GM11168 (cell line): ENCODE measurements at regions not wholly inside any gene's neighbourhood (a gene's known extent, or its start where the extent isn't known, plus 50 kb on each side); places are given as distances from the start of the nearest gene placed in this dataset.

Experiments used
- in situ Hi-C: fragments of 300-500 bp; cut with MboI; formaldehyde crosslinking; loops from one replicate; pipeline ENCODE4 v1.12.0; 2022; ENCODE audit warnings: low sequenced_read_pairs; ENCODE audit not compliant: unreplicated experiment

DNA sequence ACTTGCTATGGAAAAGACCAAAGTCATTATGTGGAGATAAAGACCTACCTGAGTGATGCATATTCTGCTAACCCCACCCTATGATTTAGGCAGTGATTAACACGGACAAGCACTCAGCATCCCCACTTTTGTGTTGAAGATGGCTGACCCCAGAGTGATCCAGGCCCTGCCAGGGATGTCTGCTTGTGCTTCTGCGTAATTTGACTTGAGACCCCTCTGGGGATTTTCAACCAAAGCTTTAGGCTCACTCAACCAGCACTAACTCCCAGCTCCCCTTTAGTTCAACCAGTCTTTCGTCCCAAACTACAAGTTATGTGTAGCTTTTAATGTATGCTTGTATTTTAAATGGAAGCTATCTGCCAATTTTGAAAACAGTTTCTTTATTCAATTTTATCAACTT, 538.0 kb upstream of the ID4 start:
- in situ Hi-C loops, result no loop called here

DNA sequence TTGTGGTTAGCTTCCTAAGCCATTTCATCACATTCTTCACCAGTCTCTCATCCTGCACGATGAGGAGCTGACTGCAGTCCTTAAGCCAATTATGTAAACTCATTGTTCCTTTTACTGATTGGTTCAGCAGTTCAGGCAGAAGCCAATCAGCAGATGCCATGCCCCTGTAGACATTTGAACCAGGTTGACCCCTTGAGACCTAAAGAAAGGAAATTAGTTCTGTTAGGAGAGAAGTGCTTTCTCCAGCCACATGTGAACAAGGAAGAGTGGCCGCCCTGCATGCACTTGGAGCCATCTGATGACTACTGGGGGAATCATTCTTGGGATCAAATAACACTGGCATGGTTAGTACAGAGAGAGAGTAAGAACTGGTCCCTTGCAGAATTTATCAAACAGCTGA, 535.2 kb upstream of the ID4 start:
- in situ Hi-C loops, result no loop called here

DNA sequence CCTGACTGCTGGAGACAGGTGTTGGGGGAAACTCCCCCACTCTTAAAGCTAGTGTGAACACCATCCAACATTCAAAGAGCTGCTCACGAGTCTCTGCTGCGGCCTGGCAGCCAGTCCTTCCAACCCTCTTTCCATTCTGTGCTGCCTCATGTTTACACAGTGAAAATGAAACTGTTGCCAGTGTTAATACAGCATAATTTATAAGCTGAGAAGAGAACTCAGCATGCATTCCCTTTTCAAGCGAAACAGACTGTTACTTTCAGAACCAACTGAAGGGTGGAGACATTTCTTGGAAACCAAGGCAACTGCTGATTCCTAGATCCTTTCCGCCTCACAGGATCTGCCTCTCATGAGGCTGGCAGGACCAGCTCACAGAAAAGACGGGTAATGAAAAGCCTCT, 533.8 kb upstream of the ID4 start:
- in situ Hi-C loops, result no loop called here

DNA sequence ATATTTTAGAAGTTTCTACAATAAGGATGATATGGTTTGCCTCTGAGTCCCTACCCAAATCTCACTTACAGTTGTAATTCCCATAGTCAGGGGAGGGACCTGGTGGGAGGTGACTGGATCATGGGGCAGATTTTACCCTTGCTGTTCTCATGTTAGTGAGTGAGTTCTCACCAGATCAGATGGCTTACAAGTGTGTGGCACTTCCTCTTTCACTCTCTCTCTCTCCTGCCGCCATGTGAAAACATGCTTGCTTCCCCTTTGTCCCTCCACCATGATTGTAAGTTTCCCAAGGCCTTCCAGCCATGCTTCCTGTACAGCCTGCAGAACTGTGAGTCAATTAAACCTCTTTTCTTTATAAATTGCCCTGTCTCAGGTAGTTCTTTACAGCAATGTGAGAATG, 527.5 kb upstream of the ID4 start:
- in situ Hi-C loops, result no loop called here

DNA sequence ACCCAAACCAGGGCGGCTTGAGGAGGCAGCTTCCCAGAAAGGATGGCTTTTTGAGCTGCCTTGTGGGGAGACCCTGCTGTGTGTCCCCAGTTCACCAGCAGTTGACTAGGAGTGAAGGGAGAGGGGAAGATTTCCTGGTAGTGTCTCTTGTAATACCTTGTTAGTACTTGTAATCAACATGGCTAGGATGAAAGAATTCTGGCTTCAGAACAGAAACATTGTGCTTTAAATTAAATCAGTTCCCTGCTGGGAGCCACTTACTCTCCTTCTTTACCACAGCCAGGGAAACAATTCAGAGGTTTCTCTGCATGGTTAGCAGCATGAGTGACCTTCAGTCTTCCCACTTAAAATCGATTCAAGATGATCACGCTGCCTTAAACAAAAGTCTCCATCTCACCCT, 525.4 kb upstream of the ID4 start:
- in situ Hi-C loops, result no loop called here

DNA sequence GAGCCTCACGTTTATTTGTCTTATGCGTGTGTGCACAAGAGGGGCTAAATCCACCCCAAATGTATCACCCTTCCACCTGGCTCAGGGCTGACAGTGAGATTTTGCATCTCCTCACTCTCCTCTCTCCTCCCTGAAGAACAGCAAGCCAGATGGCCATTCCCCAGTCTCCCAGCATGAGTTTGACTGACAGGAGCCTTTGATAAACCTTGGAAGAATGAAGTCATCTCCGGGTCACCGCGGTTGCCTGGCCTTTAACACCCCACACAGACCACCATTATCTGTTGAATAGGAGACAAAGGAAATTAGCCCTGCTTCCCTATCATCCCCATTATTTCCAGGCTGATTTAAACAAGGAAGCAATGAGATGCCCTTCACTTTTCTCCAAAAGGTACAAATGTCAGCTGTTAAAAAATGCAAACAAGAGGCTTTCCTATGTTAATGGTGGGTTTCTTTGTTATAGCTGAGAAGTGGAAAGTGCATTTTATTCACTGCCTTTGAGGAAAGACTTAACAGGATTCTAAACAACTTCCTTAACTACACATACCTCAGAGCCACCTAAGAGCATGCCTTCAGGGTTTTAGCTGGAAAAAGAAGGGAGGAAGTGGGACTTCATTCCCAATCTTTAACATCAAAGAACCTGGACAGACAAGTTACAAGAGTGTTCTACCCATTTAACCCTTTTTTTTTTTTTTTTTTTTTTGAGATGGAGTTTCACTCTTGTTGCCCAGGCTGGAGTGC, 524.8 kb upstream of the ID4 start:
- in situ Hi-C loops, result no loop called here

DNA sequence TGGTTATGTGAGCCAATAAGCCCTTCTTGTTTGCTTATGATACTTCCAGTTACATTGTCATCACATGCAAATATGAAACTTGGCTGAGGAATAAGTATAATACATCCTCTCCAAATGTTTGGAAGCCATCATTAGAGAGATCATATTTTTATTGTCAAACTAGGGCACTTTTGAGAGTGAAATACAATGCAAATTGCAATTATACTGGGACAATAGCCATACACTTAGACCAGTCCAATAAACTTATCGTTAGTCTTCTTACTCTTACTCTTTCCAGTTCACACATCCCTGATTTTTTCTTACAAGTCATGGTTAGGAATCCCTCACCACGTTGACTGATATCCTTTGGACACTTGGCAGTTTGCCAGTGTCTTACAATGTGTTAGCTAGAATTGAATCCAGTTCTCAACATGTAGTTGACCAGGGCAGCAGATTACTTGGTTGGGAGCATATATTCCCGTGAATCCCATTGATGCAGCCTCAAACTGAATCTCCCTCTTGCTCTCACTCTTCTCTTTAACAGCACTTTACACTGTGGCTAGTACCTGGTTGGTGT, 519.7 kb upstream of the ID4 start:
- in situ Hi-C loops, result no loop called here

DNA sequence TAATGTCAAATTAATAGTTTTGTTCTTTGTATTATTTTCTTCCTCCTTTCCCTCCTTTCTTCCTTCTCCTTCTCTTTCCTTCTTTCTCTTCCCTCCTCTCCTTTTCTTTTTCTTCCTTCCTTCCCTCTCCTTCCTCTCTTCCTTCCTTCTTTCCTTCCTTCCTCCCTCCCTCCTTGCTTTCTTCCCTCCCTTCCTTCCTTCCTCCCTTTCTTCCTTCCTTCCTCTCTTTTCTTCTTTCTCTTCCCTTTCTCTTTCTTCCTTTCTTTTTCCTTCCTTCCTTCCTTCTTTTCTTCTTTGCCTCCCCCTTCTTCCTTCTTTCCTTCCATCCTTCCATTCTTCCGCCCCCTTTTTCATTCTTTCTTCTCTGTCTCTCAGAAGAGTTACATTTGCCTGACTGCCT, 518.2 kb upstream of the ID4 start:
- in situ Hi-C loops, result no loop called here

DNA sequence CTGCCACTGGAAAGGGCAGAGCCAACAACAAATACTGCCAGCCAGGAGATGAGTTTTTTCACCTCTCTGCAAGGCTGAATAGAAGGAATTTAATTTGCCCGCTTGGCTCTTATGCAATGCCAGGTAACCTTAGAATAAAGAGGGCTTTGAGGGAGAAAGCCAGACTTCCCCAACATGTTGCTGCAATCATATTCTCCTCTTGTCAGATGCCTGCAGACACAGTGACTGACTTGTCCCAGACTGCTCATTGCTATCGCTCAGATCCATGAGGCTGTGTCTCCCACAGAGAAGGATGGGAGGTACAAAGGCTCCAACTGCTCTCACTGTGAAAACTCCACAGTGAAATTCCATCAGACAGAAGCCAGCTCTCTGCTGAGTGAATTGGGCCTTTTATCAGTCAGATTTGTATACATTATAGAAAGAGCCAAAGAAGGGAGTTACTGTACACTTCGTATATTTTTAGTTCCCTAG, 517.0 kb upstream of the ID4 start:
- in situ Hi-C loops, result no loop called here

DNA sequence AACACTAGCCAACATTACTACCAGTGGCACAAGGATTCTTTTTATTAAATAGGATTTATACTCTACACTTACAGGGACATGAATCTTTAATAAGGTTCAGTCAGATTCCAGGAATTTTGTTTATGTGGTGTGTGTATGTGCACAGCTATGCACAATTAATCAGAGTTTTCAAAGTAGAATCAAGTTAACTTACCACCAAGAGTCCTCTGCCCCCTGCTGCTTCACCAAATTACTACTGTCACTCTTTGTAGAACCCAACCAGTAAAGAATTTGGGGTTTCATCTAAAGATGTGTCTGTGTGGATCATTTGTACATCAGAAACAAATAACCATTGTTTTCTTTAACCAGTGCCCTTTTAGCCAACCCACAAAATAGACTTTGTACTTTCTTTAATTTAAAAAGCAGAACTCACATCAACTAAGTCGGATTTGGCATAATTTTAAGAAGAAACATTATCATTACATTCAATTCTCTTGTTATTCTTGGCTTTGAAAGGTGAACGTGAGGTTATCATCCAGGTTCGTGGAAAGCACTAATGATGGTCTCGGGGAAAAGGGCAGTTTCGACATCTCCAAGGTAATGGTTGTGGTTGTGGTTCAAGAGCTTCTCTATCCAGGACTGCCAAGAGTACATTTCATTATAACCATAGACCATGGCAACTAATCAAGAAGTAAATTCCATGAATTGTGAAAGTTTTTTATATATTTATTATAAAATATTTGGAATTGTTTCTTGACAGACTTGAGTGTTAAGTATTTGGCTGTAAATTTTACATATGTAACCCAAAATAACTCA, 514.3 kb upstream of the ID4 start:
- in situ Hi-C loops, result no loop called here

DNA sequence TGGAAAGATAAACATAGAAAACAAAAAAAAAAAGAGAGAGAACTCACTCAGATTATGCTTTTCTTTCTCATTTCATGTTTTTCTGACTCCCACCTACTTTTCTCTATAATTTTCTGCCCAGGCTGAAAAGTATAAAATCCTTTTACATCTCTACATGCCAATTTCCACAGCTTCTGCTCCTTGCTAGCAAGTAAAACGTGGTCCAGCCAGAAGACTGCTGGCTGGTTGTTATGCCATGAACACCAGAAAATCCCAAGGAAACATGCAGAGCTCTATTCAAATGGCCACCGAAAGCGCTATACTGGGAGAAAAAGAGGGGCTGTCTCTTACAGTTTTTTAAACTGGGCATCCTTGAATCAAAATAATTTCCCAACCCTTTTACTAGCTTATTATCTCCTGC, 512.8 kb upstream of the ID4 start:
- in situ Hi-C loops, result no loop called here

DNA sequence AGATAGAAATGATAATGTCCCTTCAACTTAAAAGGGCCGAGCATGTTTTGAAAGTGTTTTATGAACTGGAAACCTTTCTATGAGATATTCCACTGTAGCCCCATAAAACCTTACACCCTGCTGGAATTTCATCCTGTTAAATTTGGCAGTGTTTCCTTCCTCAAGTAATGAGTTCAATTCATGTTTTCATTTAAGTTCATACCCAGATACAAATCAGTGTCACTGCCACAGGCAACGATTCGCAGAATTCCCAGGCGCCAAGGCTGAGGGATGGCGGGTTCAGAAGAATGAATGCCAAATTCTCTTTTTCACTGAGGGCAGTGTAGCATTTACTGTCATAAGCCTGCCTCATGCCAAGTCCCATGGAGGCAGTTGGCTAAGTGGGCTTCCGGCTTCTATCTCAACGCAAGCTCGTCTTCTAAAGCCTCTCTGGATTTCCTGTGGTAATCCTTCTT, 511.8 kb upstream of the ID4 start:
- in situ Hi-C loops, result no loop called here

DNA sequence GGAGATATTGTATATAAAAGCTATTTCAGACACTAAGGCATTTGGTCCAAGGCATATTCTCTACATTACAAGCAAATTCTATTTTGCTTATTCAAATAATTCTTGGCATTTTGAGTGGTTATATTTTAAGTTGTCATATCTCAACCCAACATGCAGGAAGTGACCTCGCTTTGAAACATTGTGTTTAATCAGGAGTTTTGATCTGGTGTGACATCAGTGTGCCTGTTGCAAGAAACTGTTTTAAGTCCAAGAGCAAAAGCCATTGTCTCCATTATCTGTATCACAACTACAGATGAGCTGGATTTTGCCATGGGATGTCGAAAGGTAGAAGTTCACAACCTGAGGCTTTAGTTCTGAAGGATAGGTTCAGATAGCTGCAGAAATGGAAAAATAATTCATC, 509.9 kb upstream of the ID4 start:
- in situ Hi-C loops, result no loop called here

DNA sequence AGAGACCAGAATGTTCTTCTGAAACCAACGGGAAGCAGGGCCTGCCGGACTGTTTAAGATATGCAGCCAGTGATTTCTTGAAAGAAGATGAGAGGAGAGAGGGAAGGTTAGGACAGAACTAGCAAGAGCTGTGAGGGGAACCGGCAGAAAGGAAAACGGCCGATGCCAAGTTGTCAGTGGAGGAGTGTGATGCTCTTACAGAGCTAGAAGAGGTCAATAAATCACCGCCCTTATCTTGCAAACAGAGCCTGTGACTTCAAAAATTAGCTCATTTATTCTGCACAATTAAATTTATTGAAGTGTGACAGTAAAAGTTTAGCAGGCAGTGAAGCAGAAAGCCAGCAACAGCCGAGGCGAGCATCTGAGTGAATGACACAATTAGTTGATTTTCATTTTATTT, 509.5 kb upstream of the ID4 start:
- in situ Hi-C loops, result no loop called here

DNA sequence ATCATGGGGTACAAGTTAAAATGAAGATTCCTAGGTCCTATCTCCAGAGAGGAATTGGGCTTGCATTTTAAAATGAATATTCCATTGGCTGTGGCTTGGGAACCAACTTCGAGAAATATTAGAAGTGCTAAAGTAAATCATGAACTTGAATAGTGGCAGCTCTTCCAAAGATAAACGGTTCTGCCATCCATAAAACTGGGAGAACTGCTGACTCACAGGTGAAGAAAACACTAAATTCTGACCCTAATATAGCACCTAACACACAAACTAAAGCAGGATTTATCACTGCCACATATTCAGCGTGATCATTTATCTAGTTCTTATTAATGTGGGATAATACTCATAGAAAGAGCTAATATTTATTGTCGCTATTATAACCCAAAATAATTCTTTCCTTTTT, 508.1 kb upstream of the ID4 start:
- in situ Hi-C loops, result no loop called here

DNA sequence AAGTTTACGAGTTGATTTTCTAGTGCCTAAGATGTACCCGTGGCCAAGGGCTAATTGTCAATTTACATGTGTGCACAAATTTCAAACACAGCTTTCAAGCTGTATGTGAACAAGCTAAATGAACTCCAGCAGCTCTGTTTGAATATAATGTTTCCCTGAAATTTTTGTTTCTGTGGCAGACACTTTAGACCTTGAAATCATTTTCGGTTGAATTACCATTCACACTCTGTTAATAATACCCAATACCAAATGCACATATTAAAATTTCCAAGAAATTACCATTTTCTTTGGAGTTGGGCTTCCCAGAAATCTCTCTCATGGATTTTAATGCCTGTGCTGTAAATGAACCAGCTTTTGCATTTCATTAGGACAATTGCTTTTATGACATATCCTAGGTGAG, 506.1 kb upstream of the ID4 start:
- in situ Hi-C loops, result no loop called here

DNA sequence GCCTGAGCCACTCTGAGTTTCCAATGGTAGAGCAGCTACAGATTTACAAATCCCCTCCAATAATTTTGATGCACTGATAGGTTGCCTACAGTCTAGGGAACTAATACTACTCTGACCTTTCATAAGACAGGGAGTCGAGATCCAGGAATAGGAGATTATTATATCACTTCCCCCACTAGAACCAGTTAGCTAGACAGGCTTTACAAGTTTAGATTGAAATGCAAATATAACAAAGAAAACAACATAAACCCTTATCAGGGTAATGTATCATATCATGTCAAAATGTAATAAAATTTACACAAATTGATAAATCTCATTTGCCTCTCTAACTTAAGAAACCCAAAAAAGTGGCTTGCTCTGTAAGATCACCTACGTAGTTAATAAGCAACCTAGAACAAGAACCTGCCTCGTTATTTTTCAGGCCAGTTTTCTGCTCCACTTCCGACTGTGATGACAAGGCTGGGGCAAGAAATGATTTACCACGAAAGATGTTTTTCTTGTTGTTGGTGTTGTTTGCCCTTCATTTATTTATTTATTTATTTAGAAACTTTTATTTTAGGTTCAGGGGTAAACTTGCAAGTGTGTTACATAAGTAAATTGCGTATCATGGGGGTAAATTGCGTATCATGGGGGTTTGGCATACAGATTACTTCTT, 504.2 kb upstream of the ID4 start:
- in situ Hi-C loops, result no loop called here

DNA sequence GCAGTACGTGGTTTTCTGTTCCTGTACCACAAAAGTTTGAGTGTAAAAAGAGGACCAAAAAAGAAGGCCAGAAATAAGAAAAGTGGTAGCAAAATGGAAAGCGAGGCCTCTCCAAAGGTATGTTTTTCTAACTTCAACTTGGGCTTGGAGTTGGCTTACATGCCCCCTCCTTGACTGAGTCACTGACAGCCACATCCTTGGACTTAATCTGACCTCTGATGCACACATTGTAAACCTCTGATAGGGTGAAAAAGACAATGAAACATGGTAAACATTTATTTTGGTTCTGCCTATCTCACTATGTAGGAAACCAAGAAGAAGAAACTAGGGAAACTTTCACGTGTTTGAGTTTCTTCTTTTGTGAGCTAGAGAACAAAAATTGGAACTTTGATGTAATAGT, 503.2 kb upstream of the ID4 start:
- in situ Hi-C loops, result no loop called here

DNA sequence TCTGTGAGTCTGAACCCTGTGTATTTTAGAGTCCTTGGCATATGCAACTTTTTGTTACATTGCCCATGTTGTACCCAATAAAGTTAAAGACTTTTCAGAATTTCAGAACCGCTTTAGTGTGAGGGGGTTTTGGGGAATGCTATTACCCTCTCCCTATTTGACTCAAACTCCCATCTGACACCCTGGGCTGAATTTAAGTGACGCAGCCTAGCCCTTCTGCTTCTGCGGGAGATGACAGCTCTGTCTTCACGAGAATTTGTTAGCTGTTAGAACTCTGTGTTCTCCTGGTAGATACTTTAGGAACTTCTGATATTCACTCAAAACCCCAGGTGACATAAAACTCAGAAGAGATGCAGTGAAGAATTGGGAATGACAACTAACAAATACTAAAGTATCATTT, 500.6 kb upstream of the ID4 start:
- in situ Hi-C loops, result no loop called here

DNA sequence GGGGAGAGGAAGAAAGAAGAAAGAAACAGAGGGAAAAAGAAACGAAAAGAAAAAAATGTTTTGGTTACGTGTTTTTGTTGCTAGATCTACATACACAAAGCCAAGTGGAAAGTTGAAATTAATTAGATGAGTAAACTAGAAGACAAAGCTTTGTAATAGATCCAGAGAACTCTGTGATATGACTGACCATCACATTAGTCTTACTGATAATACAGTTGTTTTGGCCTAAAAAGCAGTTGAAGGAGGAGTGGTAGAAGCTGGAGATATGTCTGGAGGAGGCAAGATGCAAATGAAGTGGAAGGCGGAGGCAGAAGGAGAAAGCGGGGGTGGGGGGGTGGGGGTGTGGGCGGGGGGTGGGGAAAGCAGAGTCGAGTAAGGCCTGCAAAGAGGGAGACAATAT, 500.1 kb upstream of the ID4 start:
- in situ Hi-C loops, result no loop called here

DNA sequence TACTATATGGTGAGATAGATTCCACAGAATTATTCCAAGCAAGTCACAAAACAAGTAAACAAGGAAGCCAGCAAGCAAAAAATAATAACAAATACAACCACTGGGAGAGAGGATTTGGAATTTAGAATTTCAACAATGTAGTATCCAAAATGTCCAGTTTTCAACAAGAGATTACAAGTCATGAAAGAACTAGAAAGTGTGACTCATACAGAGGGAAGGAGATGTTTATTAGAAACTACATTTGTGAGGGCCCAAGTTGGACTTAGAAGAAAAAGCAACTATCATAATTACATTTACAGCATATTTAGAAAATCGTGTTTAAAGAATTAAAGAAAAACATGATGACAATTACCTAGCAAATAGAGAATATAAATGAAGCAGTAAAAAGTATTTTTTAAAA, 494.6 kb upstream of the ID4 start:
- in situ Hi-C loops, result no loop called here
